ENCODE measurements at regions not wholly inside any gene's neighbourhood (a gene's known extent, or its start where the extent isn't known, plus 50 kb on each side); places are given as distances from the start of the nearest gene placed in this dataset.

- Histone ChIP-seq H3K4me2 (no peak overlapping the region), H3K4me3 (IDR thresholded peaks at IDR 0.05; ENCODE audit: insufficient read depth, low read depth, low read length) (no peak overlapping the region), H3K27me3 (ENCODE audit: insufficient read depth, low read depth) (no peaks in the 10 kb centered on the region), H3K79me2 (ENCODE audit: insufficient read depth, low read depth) (no peaks in the 10 kb centered on the region), H3K9ac (no peak overlapping the region), H3K27ac (no peak overlapping the region), H3K36me3 (ENCODE audit: insufficient read depth) (no peaks in the 10 kb centered on the region), H4K20me1 (ENCODE audit: insufficient read depth) (no peaks in the 10 kb centered on the region), H2AFZ (ENCODE audit: low read depth) (no peak overlapping the region), H3K4me1 (ENCODE audit: low read depth, poor library complexity, severe bottlenecking) (no peaks in the 10 kb centered on the region)
- TF ChIP-seq CTCF (conservative IDR thresholded peaks at IDR 0.05; ENCODE audit: low read depth, low read length) = no peak
Observed at GRCh38 chr6:98020222-98020621, 737.2 kb upstream of the MMS22L start.

- no peaks in the 10 kb centered on the region for H3K79me2 ChIP-seq (ENCODE audit: insufficient read depth, low read depth)
- H3K4me2 ChIP-seq = no peak overlapping the region
- no peak overlapping the region for H3K9ac ChIP-seq
- no peaks in the 10 kb centered on the region for H4K20me1 ChIP-seq (ENCODE audit: insufficient read depth)
- H2AFZ ChIP-seq (ENCODE audit: low read depth) = no peak overlapping the region
- H3K27ac ChIP-seq = no peak overlapping the region
- H3K4me3 ChIP-seq (IDR thresholded peaks at IDR 0.05; ENCODE audit: insufficient read depth, low read depth, low read length) = no peak overlapping the region
- H3K36me3 ChIP-seq (ENCODE audit: insufficient read depth) = no peaks in the 10 kb centered on the region
- H3K4me1 ChIP-seq (ENCODE audit: low read depth, poor library complexity, severe bottlenecking) = no peaks in the 10 kb centered on the region
- no peaks in the 10 kb centered on the region for H3K27me3 ChIP-seq (ENCODE audit: insufficient read depth, low read depth)
- no peak for TF ChIP-seq CTCF (conservative IDR thresholded peaks at IDR 0.05; ENCODE audit: low read depth, low read length)
Observed at GRCh38 chr6:98024359-98024758, 741.3 kb upstream of the MMS22L start.

- no peak overlapping the region for H3K9ac ChIP-seq
- H3K27me3 ChIP-seq (ENCODE audit: insufficient read depth, low read depth) = no peaks in the 10 kb centered on the region
- H3K4me1 ChIP-seq (ENCODE audit: low read depth, poor library complexity, severe bottlenecking) = no peaks in the 10 kb centered on the region
- no peaks in the 10 kb centered on the region for H3K36me3 ChIP-seq (ENCODE audit: insufficient read depth)
- H4K20me1 ChIP-seq (ENCODE audit: insufficient read depth) = no peaks in the 10 kb centered on the region
- H3K27ac ChIP-seq = no peak overlapping the region
- no peaks in the 10 kb centered on the region for H3K79me2 ChIP-seq (ENCODE audit: insufficient read depth, low read depth)
- H3K4me2 ChIP-seq = no peak overlapping the region
- TF ChIP-seq CTCF (conservative IDR thresholded peaks at IDR 0.05; ENCODE audit: low read depth, low read length) = no peak
- no peak overlapping the region for H3K4me3 ChIP-seq (IDR thresholded peaks at IDR 0.05; ENCODE audit: insufficient read depth, low read depth, low read length)
- H2AFZ ChIP-seq (ENCODE audit: low read depth) = no peak overlapping the region
Observed at GRCh38 chr6:98027898-98028297, 744.9 kb upstream of the MMS22L start.

- Histone ChIP-seq H3K4me1 (ENCODE audit: low read depth, poor library complexity, severe bottlenecking) (no peaks in the 10 kb centered on the region), H3K9ac (no peak overlapping the region), H3K27ac (no peak overlapping the region), H3K4me2 (no peak overlapping the region), H2AFZ (ENCODE audit: low read depth) (no peak overlapping the region), H3K27me3 (ENCODE audit: insufficient read depth, low read depth) (no peaks in the 10 kb centered on the region), H3K36me3 (ENCODE audit: insufficient read depth) (no peaks in the 10 kb centered on the region), H4K20me1 (ENCODE audit: insufficient read depth) (no peaks in the 10 kb centered on the region), H3K4me3 (IDR thresholded peaks at IDR 0.05; ENCODE audit: insufficient read depth, low read depth, low read length) (no peak overlapping the region), H3K79me2 (ENCODE audit: insufficient read depth, low read depth) (no peaks in the 10 kb centered on the region)
- no peak for TF ChIP-seq CTCF (conservative IDR thresholded peaks at IDR 0.05; ENCODE audit: low read depth, low read length)
Observed at GRCh38 chr6:98033617-98034016, 750.6 kb upstream of the MMS22L start.

Measured in KMS-11 (cell line).